CD4-positive, alpha-beta T cell (primary cell): ENCODE measurements at regions not wholly inside any gene's neighbourhood (a gene's known extent, or its start where the extent isn't known, plus 50 kb on each side); places are given as distances from the start of the nearest gene placed in this dataset.

Experiments used
- ATAC-seq: fragments of 200-7000 bp; cut with Tn5 transposase; one replicate; pipeline ENCODE4 v1.10.0; 2022; ENCODE audit warnings: mild to moderate bottlenecking; ENCODE audit not compliant: poor library complexity
- CTCF ChIA-PET: fragments of 350-600 bp; sonication (Branson Sonifier 250); formaldehyde crosslinking; loops from one replicate; lab custom pipeline; 2021; ENCODE audit warnings: antibody characterized with exemption, inconsistent platforms; lab: Charles Lee
- POLR2A ChIA-PET: fragments of 350-600 bp; sonication (Branson Sonifier 250); formaldehyde crosslinking; loops from one replicate; lab custom pipeline; 2021; ENCODE audit warnings: antibody characterized with exemption, inconsistent platforms; lab: Charles Lee
- DNase-seq, 14 experiments: peaks; one replicate each; pipeline ENCODE4 v3.0.0-alpha.2; 2013 to 2020; ENCODE audit warnings: mixed read lengths in 2 of 14
- H3K27ac ChIP-seq, 2 donors: one replicate each; pipeline versions ENCODE4 v1.5.1 to v1.7.0; 2013; ENCODE audit warnings: low read length in 2 of 2, low read depth in 1 of 2, mild to moderate bottlenecking in 1 of 2
- H3K27me3 ChIP-seq, 2 experiments: 1 replicate in 1 of 2; 2 replicates in 1 of 2; pipeline versions ENCODE4 v1.6.1 to v1.7.0; 2013; ENCODE audit warnings: low read length in 2 of 2, control low read depth in 1 of 2, mild to moderate bottlenecking in 1 of 2, moderate library complexity in 1 of 2; ENCODE audit not compliant: insufficient read depth in 2 of 2, control insufficient read depth in 1 of 2
- H3K36me3 ChIP-seq: one replicate; pipeline ENCODE4 v1.6.1; 2013; ENCODE audit warnings: low read length, control low read depth; ENCODE audit not compliant: insufficient read depth
- H3K4me1 ChIP-seq: one replicate; pipeline ENCODE4 v1.6.1; 2013; ENCODE audit warnings: low read length, control low read depth; ENCODE audit not compliant: insufficient read depth
- H3K4me3 ChIP-seq: one replicate; pipeline ENCODE4 v1.5.1; 2013; ENCODE audit warnings: mild to moderate bottlenecking, low read length, moderate library complexity
- H3K9me3 ChIP-seq, 2 experiments: 1 replicate in 1 of 2; 2 replicates in 1 of 2; pipeline versions ENCODE4 v1.6.1 to v1.7.0; 2013; ENCODE audit warnings: low read length in 2 of 2, mild to moderate bottlenecking in 2 of 2, control low read depth in 1 of 2, moderate library complexity in 1 of 2; ENCODE audit not compliant: control insufficient read depth in 1 of 2, insufficient read depth in 1 of 2
- H3K27ac Mint-ChIP-seq: one replicate; pipeline ENCODE4 v1.8.0; 2020; ENCODE audit warnings: mixed read lengths
- H3K27me3 Mint-ChIP-seq: one replicate; pipeline ENCODE4 v1.8.0; 2021; ENCODE audit warnings: mixed read lengths
- H3K36me3 Mint-ChIP-seq: one replicate; pipeline ENCODE4 v1.8.0; 2021; ENCODE audit warnings: low read depth, mixed read lengths
- H3K4me1 Mint-ChIP-seq: one replicate; pipeline ENCODE4 v1.8.0; 2021; ENCODE audit warnings: low read depth, mixed read lengths
- H3K4me3 Mint-ChIP-seq: one replicate; pipeline ENCODE4 v1.8.0; 2020; ENCODE audit warnings: mild to moderate bottlenecking, mixed read lengths
- H3K9me3 Mint-ChIP-seq: one replicate; pipeline ENCODE4 v1.8.0; 2020; ENCODE audit warnings: mixed read lengths
- CTCF ChIP-seq: fragments of 200-600 bp; IDR thresholded peaks from one replicate; pipeline ENCODE4 v1.8.0; 2022; ENCODE audit warnings: antibody characterized with exemption, mild to moderate bottlenecking
- intact Hi-C, 2 experiments: fragments of 100-400 bp; cut with DNase I in 1 of 2; cut with micrococcal nuclease in 1 of 2; formaldehyde crosslinking; loops; one replicate each; pipeline versions ENCODE4 v1.15.1 to v1.9.0; 2023 to 2025; cut with DNase I, micrococcal nuclease

DNA sequence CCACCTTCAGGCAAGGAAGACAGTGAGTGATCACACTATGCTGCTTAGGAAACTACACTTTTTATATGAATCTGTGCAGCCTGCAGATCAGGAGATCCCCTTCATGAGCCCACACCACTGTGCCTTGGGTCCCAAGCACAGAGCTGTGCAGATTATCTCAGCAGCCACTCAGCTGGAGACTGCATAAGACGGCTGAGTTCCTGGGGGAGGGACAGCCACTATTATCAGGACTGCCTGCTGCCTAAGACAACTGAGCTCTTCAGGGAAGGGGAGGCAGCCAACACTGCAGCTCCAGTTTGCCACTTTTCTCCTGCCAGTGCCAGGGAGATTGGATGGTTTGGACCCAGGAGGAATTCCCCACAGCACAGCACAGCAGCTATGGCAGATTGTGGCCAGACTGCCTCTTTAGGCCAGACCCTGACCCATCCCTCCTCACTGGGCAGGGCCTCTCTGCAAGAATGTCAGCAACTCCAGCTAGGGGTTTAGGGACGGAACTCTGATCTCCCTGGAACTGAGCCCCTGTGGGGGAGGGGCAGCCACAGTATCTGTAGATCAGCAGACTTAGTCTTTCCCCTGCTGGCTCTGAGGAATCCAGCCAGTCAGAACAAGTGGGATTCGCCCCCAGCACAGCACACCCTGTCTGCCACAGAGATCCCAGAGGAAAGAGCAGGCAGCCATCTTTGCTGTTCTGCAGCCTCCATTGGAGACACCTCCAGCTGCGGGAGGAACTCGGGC, 141.3 kb downstream of the KLHL28 start:
- ATAC-seq (no peak), DNase-seq (no peak)
- Histone ChIP-seq H3K4me3 (no peak overlapping the region), H3K27me3 (no peaks in the 10 kb centered on the region), H3K36me3 (no peaks in the 10 kb centered on the region), H3K4me1 (no peaks in the 10 kb centered on the region), H3K27ac (no peak overlapping the region), H3K9me3 (peaks cover 0 to 7% of the 10 kb centered on the region in 2 experiments)
- no peak overlapping the region for H3K4me3 Mint-ChIP-seq
- ChIA-PET POLR2A (no interaction called here), CTCF (no interaction called here)
- H3K36me3 Mint-ChIP-seq = no peaks in the 10 kb centered on the region
- H3K4me1 Mint-ChIP-seq = no peaks in the 10 kb centered on the region
- no peak overlapping the region for H3K27ac Mint-ChIP-seq
- intact Hi-C loops = no loop called here
- peaks cover 37% of the 10 kb centered on the region for H3K27me3 Mint-ChIP-seq
- no peak for TF ChIP-seq CTCF
- H3K9me3 Mint-ChIP-seq = peaks cover under 1% of the 10 kb centered on the region

- no peaks in the 10 kb centered on the region for H3K36me3 Mint-ChIP-seq
- Histone ChIP-seq H3K36me3 (no peaks in the 10 kb centered on the region), H3K27ac (no peak overlapping the region), H3K4me3 (no peak overlapping the region), H3K9me3 (no peaks in the 10 kb centered on the region), H3K4me1 (no peaks in the 10 kb centered on the region), H3K27me3 (no peaks in the 10 kb centered on the region)
- ChIA-PET CTCF (no interaction called here), POLR2A (no interaction called here)
- H3K4me3 Mint-ChIP-seq = no peak overlapping the region
- H3K27me3 Mint-ChIP-seq = peaks cover 26% of the 10 kb centered on the region
- no peaks in the 10 kb centered on the region for H3K9me3 Mint-ChIP-seq
- no peak for TF ChIP-seq CTCF
- no peaks in the 10 kb centered on the region for H3K4me1 Mint-ChIP-seq
- ATAC-seq (no peak), DNase-seq (no peak)
- no peak overlapping the region for H3K27ac Mint-ChIP-seq
- intact Hi-C loops = no loop called here
Measured at GRCh38 chr14:44814196-44814595, 147.6 kb downstream of the KLHL28 start.

DNA sequence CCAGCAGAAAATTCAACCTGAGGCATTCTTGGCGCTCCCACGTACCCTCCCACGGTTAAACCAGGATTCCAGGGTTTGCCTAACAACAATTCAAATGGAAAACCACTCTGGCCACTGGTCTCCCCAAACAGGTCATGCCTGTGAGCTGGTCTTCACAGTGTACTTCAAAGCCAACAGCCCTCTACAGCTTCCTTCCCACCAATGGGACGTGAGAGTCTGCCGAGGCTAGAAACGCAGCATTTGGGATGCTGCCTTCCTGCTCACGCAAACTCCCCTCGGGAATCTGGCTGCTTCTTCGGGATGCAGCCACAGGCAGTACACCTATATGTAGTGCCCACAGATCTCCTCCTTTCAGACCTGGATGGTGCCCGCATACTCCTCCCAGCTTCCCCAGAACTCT, 149.1 kb downstream of the KLHL28 start:
- DNase-seq (no peak), ATAC-seq (no peak)
- no peaks in the 10 kb centered on the region for H3K36me3 Mint-ChIP-seq
- TF ChIP-seq CTCF = no peak
- H3K27me3 Mint-ChIP-seq = peaks cover 20% of the 10 kb centered on the region
- ChIA-PET POLR2A (no interaction called here), CTCF (no interaction called here)
- Histone ChIP-seq H3K27ac (no peak overlapping the region), H3K9me3 (no peaks in the 10 kb centered on the region), H3K27me3 (no peaks in the 10 kb centered on the region), H3K4me3 (no peak overlapping the region), H3K4me1 (no peaks in the 10 kb centered on the region), H3K36me3 (no peaks in the 10 kb centered on the region)
- no peak overlapping the region for H3K4me3 Mint-ChIP-seq
- intact Hi-C loops = no loop called here
- H3K9me3 Mint-ChIP-seq = no peaks in the 10 kb centered on the region
- H3K4me1 Mint-ChIP-seq = no peaks in the 10 kb centered on the region
- H3K27ac Mint-ChIP-seq = no peak overlapping the region
